ENCODE measurements at regions not wholly inside any gene's neighbourhood (a gene's known extent, or its start where the extent isn't known, plus 50 kb on each side); places are given as distances from the start of the nearest gene placed in this dataset.

DNA sequence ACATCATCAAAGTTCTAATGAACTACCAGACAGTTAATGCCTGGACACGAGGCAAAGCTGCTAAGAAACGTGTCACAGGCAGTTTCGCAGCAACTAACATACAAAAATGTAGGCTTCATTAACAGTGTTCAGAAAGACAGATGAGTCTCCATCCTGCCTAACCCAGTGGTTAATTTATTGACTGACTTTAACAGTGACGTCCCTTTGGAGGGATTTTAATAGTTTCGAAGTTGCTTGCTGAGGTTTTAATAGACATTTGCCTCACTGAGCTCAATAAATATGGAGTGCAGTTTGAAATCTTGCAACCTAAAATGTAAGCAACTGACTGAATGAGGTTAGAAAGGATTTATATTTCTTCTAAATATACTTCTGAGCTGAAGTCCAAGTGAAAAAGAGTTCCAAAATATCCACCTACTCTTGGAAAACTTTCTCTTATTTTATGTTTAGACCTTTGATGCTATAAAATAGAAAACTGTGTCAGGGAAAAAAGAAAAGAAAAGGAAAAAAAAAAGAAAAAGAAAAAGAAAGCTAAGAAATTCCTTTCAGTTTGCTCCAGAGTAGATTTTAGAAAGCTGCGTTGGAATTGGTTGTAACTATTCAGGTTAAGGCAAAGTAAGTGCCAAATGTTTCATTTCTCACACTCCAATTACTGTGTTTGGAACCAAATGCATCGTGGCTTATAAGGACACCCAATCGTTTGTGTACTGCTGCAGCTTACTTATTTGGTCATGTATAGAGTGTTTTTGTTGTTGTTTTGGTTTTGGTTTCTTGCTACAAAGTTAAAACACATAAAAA, 2016.6 kb downstream of the MAT2B start:
- no peak for DNase-seq (ENCODE audit: low read depth)

DNA sequence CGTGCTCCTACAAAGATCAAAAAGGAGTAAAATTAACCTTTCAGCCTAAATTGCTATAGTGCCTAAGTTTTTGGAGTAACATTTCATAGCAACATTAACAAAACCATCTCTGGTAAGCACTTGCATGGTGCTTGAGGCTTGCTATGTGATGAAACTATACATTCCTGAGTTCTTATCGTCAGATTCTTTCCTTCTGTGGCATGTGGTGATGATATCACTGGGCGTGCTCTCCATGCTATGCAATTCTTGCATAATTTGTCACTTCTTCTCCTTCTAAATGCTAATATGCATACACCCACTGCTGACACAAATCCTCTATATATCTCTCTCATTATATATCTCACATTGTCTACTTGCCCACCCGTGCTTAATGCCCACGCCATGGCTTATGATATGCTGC, 2019.9 kb downstream of the MAT2B start:
- peak; percentile 1 for DNase-seq (ENCODE audit: low read depth)

DNA sequence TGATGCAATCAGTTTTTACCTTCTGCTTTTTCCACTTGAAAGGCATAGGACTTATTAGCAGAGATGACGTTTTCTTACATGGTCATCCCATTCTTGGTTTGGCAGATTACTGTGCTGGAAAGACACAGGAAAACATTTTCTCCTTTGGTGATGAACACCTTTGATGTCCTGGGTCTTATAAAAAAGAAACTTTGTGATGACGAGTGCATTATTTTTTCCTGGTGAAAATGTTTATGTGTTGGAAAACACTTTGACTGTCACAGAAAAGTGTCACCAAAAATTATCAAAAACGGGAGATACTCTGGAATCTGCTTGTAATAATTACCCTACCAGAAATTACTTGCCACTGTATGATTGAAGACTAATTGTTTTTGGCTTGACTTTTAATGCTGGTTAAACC, 2020.9 kb downstream of the MAT2B start:
- DNase-seq (ENCODE audit: low read depth) = no peak

DNA sequence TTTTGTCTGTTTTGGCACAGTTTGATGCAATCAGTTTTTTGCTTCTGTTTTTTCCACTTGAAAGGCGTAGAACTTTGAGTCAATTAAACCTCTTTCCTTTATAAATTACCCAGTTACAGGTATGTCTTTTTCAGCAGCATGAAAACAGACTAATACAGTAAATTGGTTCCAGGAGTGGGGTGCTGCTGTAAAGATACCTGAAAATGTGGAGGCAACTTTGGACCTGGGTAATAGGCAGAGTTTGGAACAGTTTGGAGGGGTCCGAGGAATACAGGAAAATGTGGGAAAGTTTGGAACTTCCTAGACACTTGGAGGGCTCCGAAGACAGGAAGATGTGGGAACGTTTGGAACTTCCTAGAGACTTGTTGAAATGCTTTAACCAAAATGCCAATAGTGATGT, 2022.2 kb downstream of the MAT2B start:
- no peak for DNase-seq (ENCODE audit: low read depth)

DNA sequence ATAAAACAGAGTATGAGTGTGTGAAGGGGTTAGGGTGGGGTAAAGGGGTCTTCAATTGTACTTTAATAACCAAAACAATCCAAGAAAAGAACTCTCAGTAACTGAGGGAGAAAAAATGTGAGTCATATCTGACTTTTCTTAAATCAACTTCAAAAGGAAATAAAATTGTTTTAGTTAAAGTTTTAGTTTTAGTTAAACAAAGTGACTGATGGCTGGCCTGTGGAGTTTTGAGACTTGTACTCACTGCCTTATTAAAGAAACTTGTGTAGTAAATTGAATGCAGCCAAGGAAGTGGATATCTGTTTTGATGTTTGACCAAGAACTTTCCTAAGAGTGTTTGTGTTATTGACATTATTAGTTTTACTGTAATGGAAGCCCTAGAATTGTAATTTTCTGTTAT, 2032.6 kb downstream of the MAT2B start:
- no peak for DNase-seq (ENCODE audit: low read depth)

DNA sequence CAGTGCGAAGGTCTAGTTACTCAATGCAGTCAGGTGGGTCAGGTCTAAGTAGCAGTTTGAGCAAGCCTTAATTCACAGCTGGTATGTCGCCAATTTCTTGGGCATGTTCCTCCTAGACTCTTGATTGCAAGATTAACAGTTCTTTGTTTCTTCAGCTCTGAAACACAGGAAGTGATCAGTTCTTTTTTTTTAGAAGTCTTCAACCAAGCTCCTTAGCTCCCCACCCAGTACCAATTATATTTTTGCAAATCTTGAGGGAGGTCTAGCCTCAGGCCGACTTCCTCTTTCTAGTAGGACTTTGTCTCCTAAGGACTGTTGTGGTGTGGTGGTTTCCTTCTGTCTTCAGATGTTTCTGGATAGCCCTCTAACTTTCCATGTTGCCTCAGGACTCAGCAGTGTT, 2054.2 kb downstream of the MAT2B start:
- no peak for DNase-seq (ENCODE audit: low read depth)

DNA sequence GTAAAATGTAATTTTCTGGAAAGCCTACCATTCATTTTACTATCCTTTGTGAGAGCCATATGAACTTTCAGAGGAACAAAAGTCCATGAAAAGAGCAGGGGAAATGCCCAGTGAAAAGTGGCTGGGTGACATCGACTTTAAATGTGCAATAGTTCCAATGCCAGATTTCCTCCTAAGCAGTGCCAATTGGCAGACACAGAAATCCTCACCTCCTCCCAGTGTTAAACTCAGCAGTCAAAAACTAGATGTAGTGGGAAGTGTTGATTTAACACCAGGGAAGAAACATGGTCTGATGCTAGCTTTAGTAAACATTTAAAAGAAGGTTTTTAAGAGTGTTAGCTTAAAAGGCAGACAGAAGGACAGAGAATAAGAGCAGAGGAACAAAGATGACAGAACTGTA, 2055.2 kb downstream of the MAT2B start:
- no peak for DNase-seq (ENCODE audit: low read depth)

DNA sequence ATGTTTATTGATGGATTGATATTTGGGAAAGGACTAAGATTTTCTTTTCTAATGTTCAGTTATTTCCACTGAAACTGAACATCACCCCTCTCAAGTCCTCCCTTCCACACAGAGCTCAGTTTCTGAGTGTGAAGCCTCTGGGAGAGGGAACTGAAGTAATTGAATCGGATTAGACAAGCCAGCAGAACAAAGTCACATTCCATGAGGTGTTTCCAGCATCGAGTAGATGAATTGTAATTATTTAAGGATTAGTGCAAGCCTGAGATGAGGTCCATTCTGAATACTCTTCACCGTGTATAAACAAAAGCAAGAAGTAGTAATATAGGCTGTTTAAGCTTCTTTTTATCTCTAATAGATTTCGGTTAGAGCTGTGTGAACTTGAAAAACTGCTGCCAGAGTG, 2060.5 kb downstream of the MAT2B start:
- no peak for DNase-seq (ENCODE audit: low read depth)

DNA sequence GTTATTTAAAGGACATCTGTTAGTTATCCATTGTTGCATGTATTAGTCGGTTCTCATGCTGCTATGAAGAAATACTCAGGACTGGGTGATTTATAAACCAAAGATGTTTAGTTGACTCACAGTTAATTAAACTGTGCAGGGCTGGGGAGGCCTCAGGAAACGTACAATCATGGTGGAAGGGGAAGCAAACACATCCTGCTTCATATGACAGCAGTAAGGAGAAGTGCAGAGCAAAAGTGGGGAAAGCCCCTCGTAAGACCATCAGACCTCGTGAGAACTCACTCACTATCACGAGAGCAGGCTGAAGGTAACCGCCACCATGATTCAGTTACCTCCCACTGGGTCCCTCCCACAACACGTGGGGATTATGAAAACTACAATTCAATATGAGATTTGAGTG, 2064.1 kb downstream of the MAT2B start:
- no peak for DNase-seq (ENCODE audit: low read depth)

DNA sequence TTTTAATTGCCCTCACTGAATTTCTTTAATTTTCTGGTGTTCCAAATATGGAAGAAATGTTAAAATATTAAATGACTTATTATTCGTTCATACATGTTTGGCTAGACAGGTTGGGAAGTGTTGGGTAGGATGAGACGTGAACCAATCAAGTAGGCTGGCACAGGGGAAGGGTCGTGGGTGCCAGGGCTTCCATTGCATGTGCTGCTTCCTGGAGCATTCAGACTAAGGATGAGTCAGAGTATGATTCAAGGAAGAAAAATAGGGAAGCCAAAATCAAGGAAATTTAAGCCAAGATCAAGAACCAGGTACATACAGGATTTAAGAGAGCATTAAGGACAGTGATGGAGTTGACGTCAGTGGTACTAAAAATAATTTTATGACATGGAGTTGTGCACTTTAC, 2068.0 kb downstream of the MAT2B start:
- DNase-seq (ENCODE audit: low read depth) = no peak

DNA sequence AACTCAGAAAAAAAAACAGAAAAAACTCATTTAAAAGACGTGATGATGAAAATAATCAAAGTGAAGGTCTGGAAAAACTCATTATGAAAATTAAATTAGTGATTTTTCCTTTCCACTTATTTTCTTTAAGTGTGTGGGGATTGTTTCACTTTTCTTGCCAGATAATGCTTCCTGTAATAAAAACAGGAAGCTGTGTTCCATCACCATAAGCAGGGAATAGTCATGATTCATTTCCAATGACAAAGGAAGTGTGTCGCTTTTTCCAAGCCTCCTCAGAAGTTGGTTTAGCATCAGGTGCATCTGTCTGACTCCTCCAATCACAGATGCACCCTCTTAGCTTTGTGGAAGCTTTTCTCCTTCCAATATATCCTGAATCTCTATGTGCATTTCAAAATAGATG, 2068.7 kb downstream of the MAT2B start:
- DNase-seq (ENCODE audit: low read depth) = no peak

DNA sequence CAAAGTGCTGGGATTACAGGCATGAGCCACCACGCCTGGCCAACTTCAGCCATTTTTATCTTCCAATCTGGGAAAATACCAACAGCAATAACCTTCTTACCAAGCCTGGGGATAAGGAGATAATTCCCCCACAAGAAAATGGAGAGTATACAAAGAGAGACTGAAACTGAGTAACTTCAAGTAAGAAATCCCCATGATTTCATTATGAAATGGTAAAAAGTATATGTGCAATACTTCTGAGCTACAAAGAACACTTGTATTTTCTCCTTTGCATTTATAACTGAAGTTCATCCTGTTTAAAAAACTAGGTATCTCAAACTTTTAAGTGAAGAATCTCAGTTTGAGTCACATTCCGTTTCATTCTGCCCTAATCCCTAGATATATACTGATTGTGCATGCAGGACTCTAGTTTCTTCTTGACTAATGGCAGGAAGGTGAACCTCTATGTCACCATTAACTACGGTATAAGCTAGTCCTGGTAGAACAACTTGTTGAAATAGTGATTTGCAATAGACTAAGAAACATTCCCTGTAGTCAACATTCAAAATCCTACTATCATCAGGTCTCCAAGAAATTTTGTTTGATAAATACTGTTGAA, 2071.4 kb downstream of the MAT2B start:
- DNase-seq (ENCODE audit: low read depth) = no peak

DNA sequence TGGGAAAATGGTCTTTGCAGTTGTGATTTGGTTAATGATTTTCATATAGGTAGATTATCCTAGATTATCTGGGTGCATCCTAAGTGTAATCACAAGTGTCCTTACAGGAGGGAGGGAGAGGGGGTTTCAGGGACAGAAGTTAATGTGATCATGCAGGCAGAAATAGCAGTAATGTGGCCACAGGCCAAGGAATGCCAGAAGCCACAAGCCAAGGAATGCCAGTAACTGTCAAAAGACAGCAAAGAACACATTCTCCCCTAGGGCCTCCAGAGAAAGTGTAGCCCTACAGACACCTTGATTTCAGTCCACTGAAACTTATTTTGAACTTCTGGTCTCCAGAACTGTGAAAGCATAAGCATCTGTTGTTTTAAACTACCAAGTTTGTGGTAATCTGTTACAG, 2074.5 kb downstream of the MAT2B start:
- no peak for DNase-seq (ENCODE audit: low read depth)

DNA sequence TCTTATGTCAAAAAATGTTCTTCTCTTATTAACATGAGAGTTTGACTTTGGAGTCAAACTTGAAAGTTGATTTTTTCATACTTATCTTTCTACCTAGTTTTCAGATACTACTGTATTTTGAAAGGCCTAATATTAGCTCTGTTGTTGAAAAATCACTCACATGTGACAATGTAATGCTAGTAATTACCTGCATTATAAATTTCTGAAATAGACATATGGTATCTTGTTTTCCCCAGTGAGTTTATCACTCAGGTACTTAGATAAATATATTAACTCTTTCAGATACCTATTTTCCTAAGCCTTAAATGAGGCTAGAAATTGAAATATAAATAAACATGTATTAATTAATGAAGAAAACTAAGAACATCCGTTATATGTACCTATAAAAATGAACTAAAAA, 2089.3 kb downstream of the MAT2B start:
- DNase-seq (ENCODE audit: low read depth) = no peak

DNA sequence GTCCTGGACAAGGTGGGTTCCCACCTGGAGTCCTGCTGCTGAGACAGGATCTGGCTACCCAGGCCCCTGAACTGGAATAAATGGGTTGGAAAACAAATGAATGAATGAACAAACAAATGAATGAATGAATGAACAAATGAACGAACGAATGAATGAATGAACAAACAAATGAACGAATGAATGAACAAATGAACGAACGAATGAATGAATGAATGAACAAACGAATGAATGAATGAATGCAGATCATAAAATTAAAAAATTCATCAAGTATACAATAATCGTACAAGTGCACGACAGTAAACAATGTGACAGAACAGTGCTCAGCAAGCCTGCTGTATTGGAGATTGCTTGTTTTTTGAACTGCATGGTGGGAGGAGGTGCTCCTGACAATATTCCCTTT, 2097.1 kb downstream of the MAT2B start:
- no peak for DNase-seq (ENCODE audit: low read depth)

DNA sequence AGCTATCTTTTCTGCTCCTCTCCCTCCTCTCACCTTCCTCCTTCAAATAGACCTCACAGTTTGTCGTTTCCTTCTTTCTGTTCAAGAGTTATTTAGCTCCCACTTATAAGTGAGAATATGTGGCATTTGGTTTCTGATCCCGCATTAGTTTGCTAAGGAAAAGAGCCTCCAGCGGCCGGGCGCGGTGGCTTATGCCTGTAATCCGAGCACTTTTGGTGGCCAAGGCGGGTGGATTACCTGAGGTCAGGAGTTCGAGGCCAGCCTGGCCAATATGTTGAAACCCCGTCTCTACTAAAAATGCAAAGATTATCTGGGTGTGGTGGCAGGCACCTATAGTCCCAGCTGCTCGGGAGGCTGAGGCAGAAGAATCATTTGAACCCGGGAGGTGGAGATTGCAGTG, 2101.6 kb downstream of the MAT2B start:
- no peak for DNase-seq (ENCODE audit: low read depth)

DNA sequence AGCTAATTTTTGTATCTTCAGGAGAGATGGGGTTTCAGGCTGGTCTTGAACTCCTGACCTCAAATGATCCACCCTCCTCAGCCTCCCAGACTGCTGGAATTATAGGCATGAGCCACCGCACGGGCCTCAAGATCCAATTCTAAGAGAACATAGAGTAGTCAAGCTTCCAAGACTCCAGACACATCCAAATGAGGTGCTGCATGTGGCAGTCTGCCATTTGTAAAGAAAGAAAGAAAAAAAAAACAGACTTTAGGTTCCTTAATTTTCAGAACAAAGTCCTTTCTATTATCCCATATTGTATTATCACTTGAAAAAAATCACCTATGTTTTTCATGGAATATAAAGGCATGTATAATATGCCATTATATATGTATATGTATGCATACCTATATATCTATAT, 2104.5 kb downstream of the MAT2B start:
- DNase-seq (ENCODE audit: low read depth) = no peak

DNA sequence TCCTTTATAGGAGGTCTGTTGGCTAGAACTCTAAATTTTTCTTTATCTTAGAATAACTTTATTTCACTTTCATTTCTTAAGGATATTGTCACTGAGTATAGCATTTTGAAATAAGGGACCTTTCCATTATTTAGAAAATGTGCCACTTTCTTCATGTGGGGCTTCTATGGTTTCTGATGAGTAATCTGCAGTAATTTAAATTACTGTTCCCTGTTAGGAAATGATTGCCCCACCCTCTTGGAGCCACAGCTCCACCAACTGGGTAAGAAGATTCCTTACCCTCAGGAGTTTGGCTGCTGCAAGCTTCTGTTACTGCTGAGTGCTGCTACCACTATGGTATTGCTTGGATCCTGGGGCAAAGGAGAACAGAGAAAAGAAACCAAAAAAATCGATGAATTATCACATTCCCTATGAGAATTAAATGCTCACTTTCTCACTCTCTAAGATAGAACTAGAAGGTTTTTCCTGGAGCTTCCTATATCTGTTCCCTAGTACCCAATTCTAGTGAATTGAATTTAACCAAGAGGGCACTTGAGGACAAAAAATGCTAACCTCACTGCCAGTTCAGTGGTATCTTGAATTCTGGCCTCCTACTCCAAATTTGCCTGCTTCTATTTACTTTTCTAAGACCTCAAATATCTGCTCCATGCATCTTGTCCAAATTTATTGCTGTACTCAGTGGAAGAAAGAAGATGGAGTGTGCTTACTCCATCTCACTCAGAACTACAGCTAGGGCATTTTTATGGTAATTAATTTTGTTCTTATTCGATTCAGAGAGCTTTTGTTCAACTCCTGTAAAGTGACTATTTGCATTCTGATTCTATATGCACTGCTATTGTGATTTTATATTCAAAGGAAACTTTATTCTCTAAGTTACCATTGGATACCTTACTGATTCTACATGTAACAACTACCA, 2111.3 kb downstream of the MAT2B start:
- no peak for DNase-seq (ENCODE audit: low read depth)

DNA sequence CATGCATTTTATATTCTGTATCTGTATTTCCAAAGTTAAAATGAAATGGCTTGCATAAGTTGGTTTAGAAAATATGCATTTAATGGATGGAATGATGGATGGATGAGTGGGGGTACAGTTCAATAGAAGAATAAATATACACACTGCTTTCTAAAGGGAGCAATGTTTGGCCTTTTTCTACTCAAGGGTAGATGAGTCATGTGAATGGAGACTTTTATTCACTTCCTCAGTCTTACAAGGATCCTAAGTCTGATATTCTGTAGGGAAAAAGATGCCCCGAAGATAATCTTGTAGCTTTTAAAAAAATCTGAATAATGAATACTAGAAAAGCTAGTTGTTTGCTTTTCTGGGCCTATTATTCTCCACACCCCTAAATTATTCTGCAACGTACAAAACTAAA, 2112.1 kb downstream of the MAT2B start:
- DNase-seq (ENCODE audit: low read depth) = no peak

DNA sequence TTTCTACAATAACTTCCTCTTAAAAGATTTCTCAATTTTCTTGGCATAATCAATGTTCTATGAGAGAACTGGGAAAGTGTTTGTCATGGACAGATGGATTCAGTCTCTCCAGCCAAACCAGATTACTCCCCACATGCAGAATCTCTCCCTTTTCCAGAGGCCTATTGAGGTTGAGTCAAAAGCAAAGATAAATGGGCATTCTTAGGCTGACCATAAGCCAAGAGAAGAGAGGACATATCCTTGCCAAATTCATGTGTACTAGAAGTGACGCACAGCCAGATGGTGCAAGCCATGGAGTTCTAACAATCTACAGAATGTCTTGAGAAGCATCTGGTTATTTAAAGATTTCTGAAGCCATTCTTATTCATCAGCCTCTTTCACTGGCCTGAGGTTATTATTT, 2115.0 kb downstream of the MAT2B start:
- DNase-seq (ENCODE audit: low read depth) = peak; percentile 11

DNA sequence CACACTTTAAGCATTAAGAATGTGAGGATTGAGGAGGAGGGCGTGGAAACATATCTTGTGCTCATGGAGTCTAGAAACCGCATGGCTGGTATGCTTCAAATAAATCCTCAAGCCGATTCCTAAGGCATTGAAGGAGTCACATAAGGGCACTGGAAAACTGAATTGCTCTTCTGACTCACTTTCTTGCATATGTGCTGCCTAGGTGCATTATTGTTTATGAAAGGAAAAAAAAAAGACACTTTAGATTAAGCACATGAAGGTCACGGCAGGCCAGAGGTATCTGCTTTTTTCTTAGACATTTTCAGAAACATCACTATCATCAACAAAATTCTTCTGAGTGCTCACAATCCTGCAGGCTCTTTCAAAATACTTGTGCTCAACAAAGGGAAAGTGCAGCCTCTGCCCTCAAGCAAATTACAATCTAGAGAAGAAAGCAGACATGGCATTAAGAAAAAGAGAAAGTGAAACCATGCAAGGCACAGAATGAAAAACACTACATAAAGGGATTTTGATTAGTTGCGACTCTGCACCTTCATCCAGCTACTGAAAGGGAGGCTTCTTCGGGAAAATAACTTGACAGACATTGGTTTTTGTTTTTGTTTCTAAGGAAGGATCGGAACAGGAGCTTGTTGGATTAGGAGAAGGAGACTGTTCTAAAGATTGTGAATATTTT, 2117.6 kb downstream of the MAT2B start:
- no peak for DNase-seq (ENCODE audit: low read depth)

Data from RPMI7951 (cell line).